PFSK-1 (cell line): ENCODE measurements at regions not wholly inside any gene's neighbourhood (a gene's known extent, or its start where the extent isn't known, plus 50 kb on each side); places are given as distances from the start of the nearest gene placed in this dataset.

Experiments used
- FOXP2 ChIP-seq: optimal IDR thresholded peaks from 2 replicates; pipeline ENCODE3; 2011; ENCODE audit warnings: borderline replicate concordance, control low read depth, inconsistent platforms; ENCODE audit not compliant: insufficient read depth; ENCODE audit errors: extremely low read length, extremely low read depth
- POLR2AphosphoS5 ChIP-seq: IDR thresholded peaks from 2 replicates; pipeline ENCODE4 v1.6.1; 2012; ENCODE audit warnings: low read depth, mild to moderate bottlenecking, control low read depth, low read length, moderate library complexity
- REST ChIP-seq, 2 experiments: IDR thresholded peaks; 2 replicates each; pipeline versions ENCODE4 v1.6.1 to v1.8.0; 2011 to 2012; ENCODE audit warnings: low read depth in 2 of 2, low read length in 2 of 2, control low read depth in 1 of 2, inconsistent platforms in 1 of 2, mild to moderate bottlenecking in 1 of 2, moderate library complexity in 1 of 2; ENCODE audit not compliant: insufficient read depth in 1 of 2
- SIN3A ChIP-seq: IDR thresholded peaks from 2 replicates; pipeline ENCODE4 v1.6.1; 2012; ENCODE audit warnings: mild to moderate bottlenecking, low read length, moderate library complexity, borderline replicate concordance; ENCODE audit not compliant: insufficient read depth
- TAF1 ChIP-seq: IDR thresholded peaks from 2 replicates; pipeline ENCODE4 v1.6.1; 2012; ENCODE audit warnings: low read length, control low read depth, borderline replicate concordance; ENCODE audit not compliant: insufficient read depth

GRCh38 chr20:40958598-40958997 lies 70.0 kb upstream of the TOP1 start:
- no peak for TF ChIP-seq POLR2AphosphoS5
- TF ChIP-seq FOXP2: no peak
- TF ChIP-seq TAF1: no peak
- no peak for TF ChIP-seq SIN3A
- TF ChIP-seq REST (IDR thresholded peaks at IDR 0.05; ENCODE audit: insufficient read depth in 1 of 2, low read depth in 2 of 2, low read length in 2 of 2): no peak
